ENCODE measurements at regions not wholly inside any gene's neighbourhood (a gene's known extent, or its start where the extent isn't known, plus 50 kb on each side); places are given as distances from the start of the nearest gene placed in this dataset.
"Not testable (repeated sequence)": the region's sequence is repeated elsewhere in the genome, so short reads cannot be mapped to it uniquely, and the experiment has no call there.

GRCh38 chr3:33919312-33920120 is 121.1 kb downstream of the PDCD6IP start:
- DNase-seq (ENCODE audit: low read depth): no peak

GRCh38 chr3:33920511-33920910 is 122.1 kb downstream of the PDCD6IP start:
- DNase-seq (ENCODE audit: low read depth): no peak

GRCh38 chr3:33921608-33922007 is 123.2 kb downstream of the PDCD6IP start:
- DNase-seq (ENCODE audit: low read depth): no peak

- no peak for DNase-seq (ENCODE audit: low read depth)
These were observed 128.7 kb downstream of the PDCD6IP start for GRCh38 chr3:33926998-33927605.

- no peak for DNase-seq (ENCODE audit: low read depth)
These were observed 131.4 kb downstream of the PDCD6IP start for GRCh38 chr3:33929813-33930212.

GRCh38 chr3:33931512-33931911 is 133.1 kb downstream of the PDCD6IP start:
- no peak for DNase-seq (ENCODE audit: low read depth)

- no peak for DNase-seq (ENCODE audit: low read depth)
These were observed 133.8 kb downstream of the PDCD6IP start for GRCh38 chr3:33932010-33932764.

- DNase-seq (ENCODE audit: low read depth): no peak
These were observed 137.9 kb downstream of the PDCD6IP start for GRCh38 chr3:33936171-33936920.

- no peak for DNase-seq (ENCODE audit: low read depth)
These were observed 138.6 kb downstream of the PDCD6IP start for GRCh38 chr3:33936921-33937525.

GRCh38 chr3:33937628-33938027 is 139.2 kb downstream of the PDCD6IP start:
- no peak for DNase-seq (ENCODE audit: low read depth)

GRCh38 chr3:33940149-33940548 is 141.7 kb downstream of the PDCD6IP start:
- DNase-seq (ENCODE audit: low read depth): no peak

GRCh38 chr3:33940736-33941135 is 142.3 kb downstream of the PDCD6IP start:
- no peak for DNase-seq (ENCODE audit: low read depth)

GRCh38 chr3:33941804-33942203 is 143.4 kb downstream of the PDCD6IP start:
- DNase-seq (ENCODE audit: low read depth): no peak

- DNase-seq (ENCODE audit: low read depth): no peak
These were observed 144.2 kb downstream of the PDCD6IP start for GRCh38 chr3:33942483-33943150.

- DNase-seq (ENCODE audit: low read depth): no peak
These were observed 144.8 kb downstream of the PDCD6IP start for GRCh38 chr3:33943277-33943676.

GRCh38 chr3:33946612-33947011 is 148.2 kb downstream of the PDCD6IP start:
- DNase-seq (ENCODE audit: low read depth): not testable (repeated sequence)

- no peak for DNase-seq (ENCODE audit: low read depth)
These were observed 149.1 kb downstream of the PDCD6IP start for GRCh38 chr3:33947272-33948195.

- no peak for DNase-seq (ENCODE audit: low read depth)
These were observed 150.6 kb downstream of the PDCD6IP start for GRCh38 chr3:33949074-33949473.

GRCh38 chr3:33954956-33955355 is 156.5 kb downstream of the PDCD6IP start:
- DNase-seq (ENCODE audit: low read depth): peak; percentile 21
